HL-60/S4 treated with phorbol 12-myristate 13-acetate at 8.2 ng/mL for 4 days and 3 days (cell line): ENCODE measurements at regions not wholly inside any gene's neighbourhood (a gene's known extent, or its start where the extent isn't known, plus 50 kb on each side); places are given as distances from the start of the nearest gene placed in this dataset.

ENCODE experiments used
- in situ Hi-C: fragments of 300-500 bp; cut with MboI; formaldehyde crosslinking; loops from 2 replicates; pipeline ENCODE4 v1.15.0; 2022; ENCODE audit warnings: low sequenced_read_pairs

DNA sequence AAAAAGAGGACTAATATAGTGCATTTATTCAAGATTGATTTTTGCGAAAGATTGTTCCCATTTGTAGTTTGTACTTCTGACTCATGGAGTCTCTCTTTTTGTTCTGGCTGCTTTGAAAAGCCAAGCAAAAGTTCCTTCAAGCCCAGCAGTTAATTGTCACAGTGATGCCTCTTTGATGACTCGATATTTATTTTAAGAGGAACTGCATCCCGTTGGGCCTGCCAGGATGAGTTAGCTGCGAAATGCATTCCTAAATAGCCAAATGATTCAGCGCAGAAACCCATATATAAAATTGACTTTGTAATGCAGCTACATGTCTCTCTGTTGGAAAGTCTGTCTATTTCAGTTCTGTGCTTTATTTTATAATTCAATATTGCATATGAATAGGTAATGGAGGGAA, 295.1 kb downstream of the GBA3 start:
- in situ Hi-C loops, result no loop called here

DNA sequence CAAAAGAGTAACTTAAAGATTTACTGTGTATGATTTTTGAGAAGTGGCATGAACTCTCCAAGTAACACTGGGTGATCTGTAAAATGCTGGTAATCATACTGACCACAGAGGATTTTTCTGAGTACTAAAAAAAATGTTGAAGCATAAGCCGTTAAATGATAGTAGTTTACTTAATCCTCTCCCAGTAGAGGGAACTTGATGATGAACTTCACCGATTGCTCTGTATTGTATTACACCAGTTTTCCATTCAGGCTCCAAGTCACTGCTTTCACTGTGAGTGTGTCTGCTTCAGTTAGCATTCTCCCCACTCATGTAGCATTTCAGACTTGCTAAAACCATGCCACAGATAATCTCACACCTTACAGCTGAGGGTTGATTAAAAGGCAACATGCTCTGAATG, 294.1 kb downstream of the GBA3 start:
- in situ Hi-C loops, result no loop called here

DNA sequence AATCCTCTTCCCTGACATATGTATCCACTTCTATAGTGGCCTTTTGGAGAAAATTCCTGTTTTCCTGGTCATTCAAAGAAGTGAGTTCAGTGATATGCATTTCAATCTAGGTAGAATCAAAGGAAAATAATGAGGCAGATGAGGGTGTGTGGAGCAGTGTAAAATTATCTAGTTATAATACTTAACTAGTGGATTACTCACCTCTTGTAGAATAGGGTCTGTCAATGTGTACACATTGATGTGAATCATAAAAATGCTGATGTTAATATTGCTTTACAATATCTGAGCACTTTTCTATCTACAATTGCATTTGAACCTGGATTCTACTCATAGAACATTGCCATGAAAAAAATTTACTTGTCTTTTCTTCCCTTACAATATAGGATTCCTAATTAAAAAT, 293.5 kb downstream of the GBA3 start:
- in situ Hi-C loops, result no loop called here

DNA sequence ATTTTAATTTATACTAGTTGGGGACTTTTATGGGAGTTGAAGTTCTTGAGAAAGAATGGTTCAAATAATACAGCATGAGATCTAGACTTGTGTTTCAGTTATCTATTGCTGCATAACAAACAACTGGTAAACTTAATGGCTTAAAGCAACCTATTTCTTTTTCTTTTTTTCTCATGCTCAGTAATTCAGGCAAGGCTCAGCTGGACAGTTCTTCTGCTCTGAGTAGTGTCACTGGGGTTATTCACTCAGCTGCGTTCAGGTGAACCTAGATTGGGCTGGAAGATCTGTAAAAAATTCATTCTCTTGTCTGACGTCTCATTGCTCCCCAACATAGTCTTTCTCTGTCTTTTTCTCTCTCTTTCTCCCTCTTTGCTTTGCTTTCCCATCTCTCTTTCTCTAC, 291.7 kb downstream of the GBA3 start:
- in situ Hi-C loops, result no loop called here

DNA sequence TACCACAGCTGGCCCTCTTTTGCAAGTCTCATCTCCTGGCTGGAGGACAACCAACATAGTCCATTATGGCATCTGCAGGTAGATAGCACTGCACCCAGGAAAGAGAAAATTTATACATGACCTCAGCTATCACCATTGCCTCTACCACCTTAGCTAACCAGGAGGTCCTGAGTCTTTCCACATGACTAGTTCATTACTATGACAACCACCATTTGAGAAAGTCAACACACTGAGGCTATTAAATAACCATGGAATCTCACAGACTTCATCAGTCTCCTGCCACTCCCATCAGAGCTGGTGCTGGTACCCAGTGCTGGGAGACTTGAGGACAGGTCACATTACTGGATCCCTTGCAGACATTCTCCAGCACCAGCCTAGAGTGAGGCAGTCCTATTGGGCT, 285.9 kb downstream of the GBA3 start:
- in situ Hi-C loops, result no loop called here

DNA sequence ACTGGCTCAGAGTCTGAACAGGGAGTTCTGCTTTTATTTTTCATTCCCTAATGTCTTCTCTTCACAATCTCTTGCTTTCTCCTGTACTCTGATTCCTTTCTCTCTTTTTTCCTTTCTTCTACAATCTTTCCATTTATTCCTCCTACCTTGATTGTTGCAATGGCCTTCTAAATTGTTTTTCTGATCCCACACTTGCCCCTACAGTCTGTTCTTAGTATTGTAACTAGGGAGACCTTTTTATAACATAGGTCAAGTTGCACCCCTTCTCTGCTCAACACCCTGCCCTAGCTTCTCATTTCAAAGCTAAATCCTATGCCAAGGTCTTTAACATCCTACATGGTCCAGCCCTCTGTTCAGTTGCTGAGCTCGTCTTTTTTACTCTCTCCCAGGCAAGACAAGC, 277.9 kb downstream of the GBA3 start:
- in situ Hi-C loops, result no loop called here

DNA sequence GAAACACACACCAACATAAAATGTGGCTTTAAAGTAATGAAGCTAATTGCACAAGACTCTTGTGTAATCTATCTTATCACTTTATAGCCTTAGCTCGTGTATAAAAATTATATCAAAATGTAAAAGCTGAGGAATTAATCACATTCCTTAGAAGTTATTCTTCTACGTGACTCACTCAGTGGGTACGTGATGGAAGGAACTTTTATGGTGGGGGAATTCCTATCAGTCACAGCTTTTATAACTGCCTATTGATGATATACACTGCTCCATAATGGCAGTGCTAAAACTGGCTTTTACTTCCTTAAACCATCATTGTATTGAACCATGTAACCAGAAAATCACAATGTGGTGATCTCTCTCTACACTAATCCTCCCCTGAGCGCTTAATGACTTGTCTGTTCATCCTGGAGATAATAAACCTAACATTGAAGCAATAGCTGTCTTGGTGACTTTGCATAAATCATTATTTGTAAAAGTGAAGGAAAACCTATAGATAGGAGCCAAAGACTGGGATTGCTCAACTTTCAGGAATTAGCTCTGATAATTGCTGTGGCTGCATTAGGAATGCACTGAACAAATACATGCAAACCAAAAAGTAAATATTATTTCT, 276.7 kb downstream of the GBA3 start:
- in situ Hi-C loops, result no loop called here

DNA sequence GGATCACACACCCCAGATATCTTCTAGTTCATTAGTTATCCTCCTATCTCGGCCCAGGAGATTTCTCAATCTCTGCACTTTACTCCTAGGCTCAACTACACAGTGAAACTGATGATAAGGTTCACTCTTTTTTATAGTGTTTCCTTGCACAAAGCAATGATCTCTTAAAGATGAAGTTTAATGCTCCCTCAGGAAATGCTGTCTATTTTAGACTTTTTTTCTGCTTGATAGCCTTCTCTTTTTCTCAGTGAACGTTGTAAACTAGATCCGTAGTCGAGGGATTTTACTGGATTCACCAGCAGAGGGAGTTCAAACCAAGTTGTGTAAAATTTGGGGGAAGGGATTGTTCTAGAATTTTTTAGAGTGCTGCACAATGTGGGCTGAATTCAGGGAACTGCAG, 269.6 kb downstream of the GBA3 start:
- in situ Hi-C loops, result no loop called here

DNA sequence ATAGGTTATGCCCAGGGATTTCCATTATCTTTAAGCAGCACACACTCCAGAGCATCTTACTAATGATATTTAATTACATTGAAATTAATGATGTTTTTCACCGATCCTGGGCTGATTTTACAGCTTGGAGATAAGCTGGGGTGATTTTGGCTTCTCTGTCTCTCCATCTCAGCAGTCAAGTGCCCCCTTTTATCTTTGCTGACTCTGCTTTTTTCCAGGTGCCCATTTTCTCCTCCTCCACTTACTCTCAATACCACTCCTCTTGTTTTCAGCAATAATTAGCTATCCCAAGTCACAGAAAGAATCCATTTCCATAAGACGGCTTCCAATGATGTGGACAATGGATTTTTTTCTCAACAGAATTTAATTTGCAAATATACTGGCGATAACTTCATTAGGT, 266.7 kb downstream of the GBA3 start:
- in situ Hi-C loops, result no loop called here

DNA sequence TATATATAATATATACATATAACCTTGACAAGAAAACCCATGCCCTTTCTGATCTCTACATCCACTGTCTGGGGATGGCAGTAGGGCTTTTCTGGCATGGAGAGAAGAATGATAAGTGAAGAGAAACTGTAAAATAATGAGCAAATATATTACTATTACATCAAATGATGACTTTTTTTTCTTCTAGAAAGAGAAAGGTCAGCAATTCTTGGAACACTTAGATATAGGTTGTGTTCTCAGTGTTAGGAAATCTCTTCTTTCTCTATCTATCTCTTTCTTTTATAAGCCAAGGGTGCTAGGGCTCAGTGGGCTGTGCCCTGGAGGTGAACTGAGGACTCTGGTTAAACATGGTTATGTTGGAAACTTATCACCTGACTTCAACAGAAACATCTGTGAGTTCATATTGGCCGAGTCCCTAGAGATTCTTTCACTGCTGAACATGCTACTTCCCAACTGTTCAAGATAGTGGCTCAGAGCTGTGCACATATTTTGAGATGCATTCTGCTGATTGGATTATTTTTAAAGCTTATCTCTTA, 265.1 kb downstream of the GBA3 start:
- in situ Hi-C loops, result no loop called here

DNA sequence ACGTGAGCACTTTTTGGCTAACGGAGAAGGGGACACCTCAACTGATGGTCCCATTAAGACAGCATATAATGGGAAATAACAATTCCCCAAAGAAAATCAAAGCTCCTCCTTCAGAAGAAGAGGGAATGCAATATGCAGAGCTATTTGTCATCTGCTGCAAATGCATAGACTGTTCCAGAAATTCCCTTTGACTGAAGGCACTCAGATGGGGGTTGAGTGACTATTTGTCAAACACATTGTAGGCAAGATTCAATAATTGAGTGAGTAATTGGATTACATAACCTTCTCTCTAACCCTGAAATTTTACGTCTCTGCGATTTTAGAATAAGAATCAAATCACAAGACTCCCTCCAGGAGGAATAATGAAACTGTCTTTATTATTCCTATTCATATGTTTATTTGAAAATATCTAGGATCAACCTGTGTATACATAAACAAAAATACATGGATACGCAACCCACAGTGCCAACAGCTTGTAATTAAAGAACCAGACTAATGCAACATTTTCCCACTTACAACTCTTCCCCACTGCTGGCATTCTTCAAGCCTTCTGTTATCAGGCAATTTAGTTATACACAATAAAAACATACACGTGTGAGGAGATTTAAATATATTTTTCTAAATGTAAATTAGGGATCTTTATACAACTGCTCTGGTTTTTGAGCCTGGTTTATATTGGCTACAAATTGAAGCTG, 256.6 kb downstream of the GBA3 start:
- in situ Hi-C loops, result no loop called here

DNA sequence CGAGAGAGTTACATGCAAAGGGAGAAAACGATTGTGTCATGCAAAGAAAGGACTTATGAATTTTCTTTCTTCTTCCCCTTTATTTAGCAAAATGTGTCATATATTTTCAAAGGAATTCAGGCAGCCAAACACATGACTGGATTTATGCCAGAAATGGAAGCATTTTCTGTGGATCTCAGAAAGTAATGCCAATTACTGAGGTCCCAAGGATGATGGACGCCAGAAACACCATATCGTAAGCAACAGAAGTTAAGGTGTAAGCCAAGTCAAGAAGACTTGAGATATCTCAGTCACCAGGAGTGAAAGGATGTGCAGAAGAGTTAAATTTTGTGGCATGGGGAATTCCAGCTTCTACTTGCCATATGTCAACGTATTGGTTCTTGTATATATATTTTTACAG, 255.1 kb downstream of the GBA3 start:
- in situ Hi-C loops, result no loop called here

DNA sequence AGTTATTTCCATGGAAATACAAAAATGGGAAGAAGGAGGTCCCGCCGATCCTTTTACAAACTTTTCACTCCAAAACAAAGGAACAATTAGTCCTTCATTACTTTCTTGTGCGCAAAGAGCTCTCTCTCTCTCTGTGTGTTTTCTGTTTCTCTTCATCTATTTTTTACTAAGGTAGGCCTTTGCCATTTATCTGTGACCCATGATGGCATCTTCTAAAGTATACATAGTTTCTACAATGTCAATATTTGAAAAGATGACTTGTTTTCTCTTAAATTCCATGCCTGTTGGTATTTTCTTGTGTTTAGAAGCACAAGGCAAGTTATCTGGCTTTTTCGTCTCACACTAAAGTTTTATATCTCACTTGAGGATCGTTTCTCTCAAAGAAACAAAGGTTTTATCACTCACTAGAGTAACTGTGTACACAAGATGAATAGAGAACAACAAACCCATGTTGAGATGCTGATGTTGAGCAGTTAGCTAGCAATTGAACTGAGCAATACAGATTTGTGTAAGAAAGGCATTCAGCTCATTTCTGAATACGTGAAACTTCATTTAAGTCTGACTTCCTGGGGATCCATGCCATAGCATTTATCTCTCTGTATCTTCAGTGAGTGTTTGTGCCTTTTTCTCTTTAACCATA, 250.3 kb downstream of the GBA3 start:
- in situ Hi-C loops, result no loop called here

DNA sequence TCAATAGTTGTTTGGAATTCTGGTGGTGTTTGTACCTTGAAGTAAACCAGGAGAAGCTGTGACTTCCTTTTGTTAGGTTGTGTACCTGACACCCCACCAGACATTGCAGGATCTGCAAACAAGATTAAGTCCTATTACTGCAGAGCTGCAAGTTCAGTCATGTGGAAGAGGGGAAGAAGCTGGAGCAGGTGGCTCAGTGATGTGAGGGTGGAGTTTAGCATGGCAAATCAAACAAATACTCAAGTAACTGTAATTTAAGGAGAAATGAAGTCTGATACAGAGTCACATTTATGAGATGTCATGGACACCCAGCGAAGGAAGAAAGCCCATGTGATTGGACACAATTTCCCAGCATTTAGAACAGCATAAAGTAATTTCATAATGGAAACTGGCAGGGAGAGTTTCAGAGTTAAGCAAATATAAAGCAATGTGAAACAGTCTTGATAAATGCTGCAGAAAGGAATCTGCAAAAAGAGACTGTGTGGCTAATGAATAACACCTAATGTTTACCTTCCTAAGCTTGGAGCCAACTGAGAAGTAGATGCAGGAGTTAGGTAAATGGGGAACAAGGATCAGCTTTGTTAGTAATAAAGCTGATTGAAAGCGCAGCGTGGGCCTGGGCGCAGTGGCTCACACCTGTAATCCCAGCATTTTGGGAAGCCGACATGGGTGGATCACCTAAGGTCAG, 249.1 kb downstream of the GBA3 start:
- in situ Hi-C loops, result no loop called here

DNA sequence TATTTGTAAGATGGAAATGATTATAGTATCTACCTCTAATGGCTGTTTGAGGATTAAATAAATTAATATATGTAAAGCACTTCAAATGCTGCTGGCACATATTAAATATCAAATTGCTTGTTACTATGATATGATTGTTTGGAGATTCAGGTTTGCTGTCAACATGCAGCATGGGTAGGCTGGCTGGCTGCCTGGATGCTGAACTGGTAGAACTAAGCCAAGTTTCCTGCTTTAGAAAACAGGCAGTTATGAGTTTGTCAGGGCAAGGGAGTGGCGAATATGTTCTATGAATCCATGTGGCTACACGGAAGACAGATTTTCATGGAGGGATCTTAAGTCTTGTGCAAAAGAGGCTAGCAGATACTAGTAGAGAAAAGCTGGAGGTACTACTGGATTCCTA, 239.6 kb downstream of the GBA3 start:
- in situ Hi-C loops, result no loop called here

DNA sequence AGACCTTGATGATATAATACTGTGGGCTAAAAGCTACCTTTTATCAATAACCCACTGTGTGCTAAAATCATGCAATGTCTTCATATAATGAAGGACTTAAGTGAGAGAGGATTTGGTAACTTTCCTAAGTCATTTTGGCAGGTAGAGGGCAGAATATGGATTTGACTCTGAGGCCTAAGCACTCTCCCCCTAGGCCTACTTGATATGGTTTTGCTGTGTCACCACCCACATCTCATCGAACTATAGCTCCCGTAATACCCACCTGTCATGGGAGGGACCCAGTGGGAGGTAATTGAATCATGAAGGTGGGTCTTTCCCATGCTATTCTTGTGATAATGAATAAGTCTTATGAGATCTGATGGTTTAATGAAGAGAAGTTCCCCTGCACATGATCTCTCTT, 229.7 kb downstream of the GBA3 start:
- in situ Hi-C loops, result no loop called here

DNA sequence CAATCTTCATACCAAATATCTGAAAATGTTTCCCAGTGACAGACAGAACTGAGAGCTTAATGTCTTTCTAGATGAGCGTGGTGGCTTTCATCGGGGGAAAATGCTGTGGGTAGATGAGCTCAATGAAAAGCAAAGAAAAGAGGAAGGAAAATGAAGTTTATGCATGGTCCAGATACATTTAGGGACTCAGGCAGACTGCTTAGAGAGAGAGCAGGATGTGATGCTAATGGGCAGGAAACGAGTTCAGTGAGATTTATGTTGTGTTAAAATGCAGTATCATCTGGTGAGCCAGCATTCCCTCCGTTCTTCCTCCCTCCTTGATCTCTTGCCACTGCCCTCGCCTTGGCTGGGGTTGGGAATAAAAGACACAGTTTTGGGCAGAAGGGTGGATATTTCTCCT, 229.2 kb downstream of the GBA3 start:
- in situ Hi-C loops, result no loop called here

DNA sequence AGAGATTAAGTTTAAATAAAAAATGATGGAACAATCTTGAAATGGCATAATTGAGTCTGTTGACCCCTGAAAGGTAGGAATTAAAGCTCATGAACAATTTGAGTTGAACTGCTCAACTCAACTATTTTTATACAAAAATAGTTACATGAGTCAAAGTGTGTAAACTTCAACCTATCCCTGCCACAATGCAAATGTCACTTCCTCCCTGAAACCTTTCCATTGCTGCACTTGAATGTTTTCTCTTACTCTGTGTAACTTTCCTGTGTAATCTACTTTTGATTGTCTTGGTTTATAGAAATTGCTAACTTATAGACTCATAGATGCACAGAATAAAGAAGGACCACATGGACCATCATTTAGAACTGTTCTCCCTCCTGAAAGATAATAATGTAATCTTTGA, 218.5 kb downstream of the GBA3 start:
- in situ Hi-C loops, result no loop called here

DNA sequence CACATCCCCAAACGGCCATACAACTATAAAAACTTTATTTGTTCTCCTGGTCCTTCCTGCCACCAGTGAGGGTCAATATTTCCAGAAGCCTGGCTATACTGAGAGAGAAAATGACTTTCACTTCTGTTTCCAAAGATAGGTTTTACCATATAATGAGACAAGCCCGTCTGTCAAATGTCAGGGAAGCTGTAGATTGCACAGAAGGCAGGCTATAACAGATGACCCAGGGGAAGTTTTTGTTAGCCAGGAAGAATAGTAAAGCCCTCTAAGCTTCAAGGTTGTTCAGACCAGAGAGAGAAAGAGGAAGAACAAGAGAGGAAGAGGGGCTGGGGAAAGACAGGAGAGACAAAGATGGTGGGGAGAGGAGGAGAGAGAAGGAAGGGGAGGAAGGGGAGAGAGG, 217.5 kb downstream of the GBA3 start:
- in situ Hi-C loops, result no loop called here

DNA sequence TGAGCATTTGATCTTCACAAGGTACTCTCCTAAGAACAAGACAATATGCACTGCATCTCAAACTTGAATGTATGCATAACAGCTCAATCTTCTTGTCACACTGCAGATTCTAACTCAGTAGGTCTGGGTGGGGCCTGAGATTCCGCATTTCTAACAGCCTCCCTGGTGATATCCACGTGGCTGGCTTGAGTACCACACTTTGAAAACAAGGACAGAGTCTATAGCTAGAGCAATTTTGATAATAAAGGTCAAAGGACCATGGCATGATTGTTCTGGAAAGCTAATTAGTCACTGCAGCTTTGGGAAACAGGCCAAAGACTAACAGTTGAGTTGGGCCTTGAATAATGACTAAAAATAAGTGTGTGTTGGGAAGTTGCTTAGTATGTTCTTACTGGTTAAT, 213.3 kb downstream of the GBA3 start:
- in situ Hi-C loops, result no loop called here

DNA sequence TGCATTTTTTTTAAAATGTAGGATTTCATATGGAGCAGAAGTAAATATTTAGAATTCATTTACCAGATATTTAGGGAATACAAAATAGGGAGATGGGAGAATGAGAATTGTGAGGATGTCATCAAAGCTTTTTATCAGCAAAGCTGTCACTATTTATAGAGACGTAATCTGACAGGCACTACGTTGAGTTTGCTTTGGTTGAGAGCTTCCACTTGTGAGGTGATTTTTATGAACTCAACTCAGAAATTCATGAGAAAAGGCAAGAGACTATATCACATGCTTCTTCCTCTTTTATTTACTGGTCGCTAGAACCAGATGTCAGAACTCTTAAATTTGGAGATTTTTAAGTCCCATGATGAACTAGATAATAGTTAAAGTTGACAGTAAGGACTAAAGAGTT, 211.2 kb downstream of the GBA3 start:
- in situ Hi-C loops, result no loop called here

DNA sequence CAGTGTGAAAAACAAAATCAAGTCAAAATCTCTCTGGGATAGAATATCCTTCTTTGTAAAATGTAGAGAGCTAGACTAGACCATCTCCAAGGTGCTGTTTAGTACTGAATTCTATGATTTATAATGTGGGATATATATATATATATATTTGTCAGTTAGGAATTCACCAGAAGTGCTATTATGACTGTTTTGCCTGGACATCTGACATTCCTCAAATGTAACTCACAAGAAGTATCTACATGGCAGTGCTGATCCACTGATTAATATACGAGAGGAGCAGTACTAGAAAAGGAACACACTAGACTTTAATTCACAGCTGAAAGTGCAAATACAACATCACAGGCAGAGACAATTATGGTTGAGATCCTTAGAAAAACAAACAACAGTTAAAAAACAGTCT, 208.9 kb downstream of the GBA3 start:
- in situ Hi-C loops, result no loop called here
